HG03135 (cell line): ENCODE measurements at regions not wholly inside any gene's neighbourhood (a gene's known extent, or its start where the extent isn't known, plus 50 kb on each side); places are given as distances from the start of the nearest gene placed in this dataset.
"Not testable (repeated sequence)": the region's sequence is repeated elsewhere in the genome, so short reads cannot be mapped to it uniquely, and the experiment has no call there.

Experiments
- ATAC-seq: cut with Tn5 transposase; IDR thresholded peaks from one replicate; pipeline ENCODE4 v1.9.1; 2021; ENCODE audit warnings: mild to moderate bottlenecking, moderate library complexity; ENCODE audit not compliant: unreplicated experiment

GRCh38 chr5:159497221-159497620 is 166.9 kb upstream of the IL12B start:
- ATAC-seq: no peak

GRCh38 chr5:159498630-159499029 is 168.3 kb upstream of the IL12B start:
- ATAC-seq: no peak

- ATAC-seq: not testable (repeated sequence)
Measured at GRCh38 chr5:159502116-159502515, 171.8 kb upstream of the IL12B start.

- no peak for ATAC-seq
Measured at GRCh38 chr5:159503236-159503635, 172.9 kb upstream of the IL12B start.

GRCh38 chr5:159504106-159504856 is 174.0 kb upstream of the IL12B start:
- ATAC-seq: no peak

- no peak for ATAC-seq
Measured at GRCh38 chr5:159504857-159505304, 174.6 kb upstream of the IL12B start.

GRCh38 chr5:159507055-159507454 is 176.8 kb upstream of the IL12B start:
- ATAC-seq: no peak

GRCh38 chr5:159507661-159508060 is 177.4 kb upstream of the IL12B start:
- ATAC-seq: no peak

GRCh38 chr5:159508344-159508743 is 178.1 kb upstream of the IL12B start:
- no peak for ATAC-seq

- no peak for ATAC-seq
Measured at GRCh38 chr5:159509002-159509660, 178.8 kb upstream of the IL12B start.

GRCh38 chr5:159510282-159510681 is 180.0 kb upstream of the IL12B start:
- no peak for ATAC-seq

- ATAC-seq: no peak
Measured at GRCh38 chr5:159511570-159511969, 181.3 kb upstream of the IL12B start.

GRCh38 chr5:159512064-159512463 is 181.8 kb upstream of the IL12B start:
- ATAC-seq: no peak

GRCh38 chr5:159514229-159514810 is 184.0 kb upstream of the IL12B start:
- no peak for ATAC-seq

- ATAC-seq: no peak
Measured at GRCh38 chr5:159515197-159515596, 184.9 kb upstream of the IL12B start.

- ATAC-seq: peak; percentile 89
Measured at GRCh38 chr5:159515909-159516415, 185.7 kb upstream of the IL12B start.

- no peak for ATAC-seq
Measured at GRCh38 chr5:159518371-159518770, 188.1 kb upstream of the IL12B start.

- no peak for ATAC-seq
Measured at GRCh38 chr5:159519365-159519764, 189.1 kb upstream of the IL12B start.

- ATAC-seq: no peak
Measured at GRCh38 chr5:159522841-159523240, 192.6 kb upstream of the IL12B start.

GRCh38 chr5:159524279-159524678 is 194.0 kb upstream of the IL12B start:
- ATAC-seq: not testable (repeated sequence)

GRCh38 chr5:159525117-159525516 is 194.8 kb upstream of the IL12B start:
- ATAC-seq: no peak
